Hematopoietic multipotent progenitor cell treated with erythropoietin and hydrocortisone succinate and interleukin-3 and kit ligand, for 8 days (in vitro differentiated cells): ENCODE measurements at regions not wholly inside any gene's neighbourhood (a gene's known extent, or its start where the extent isn't known, plus 50 kb on each side); places are given as distances from the start of the nearest gene placed in this dataset.

ENCODE experiments used
- DNase-seq: peaks from one replicate; pipeline ENCODE4 v3.0.0-alpha.2; 2015

GRCh38 chr21:17438635-17439034, 74.2 kb upstream of the CXADR start:
- DNase-seq: no peak

GRCh38 chr21:17440969-17441368, 71.9 kb upstream of the CXADR start:
- no peak for DNase-seq

- DNase-seq: no peak
Observed at GRCh38 chr21:17441370-17441769, 71.5 kb upstream of the CXADR start.

- no peak for DNase-seq
Observed at GRCh38 chr21:17442165-17442564, 70.7 kb upstream of the CXADR start.

- DNase-seq: no peak
Observed at GRCh38 chr21:17444828-17445227, 68.0 kb upstream of the CXADR start.

GRCh38 chr21:17446737-17447136, 66.1 kb upstream of the CXADR start:
- no peak for DNase-seq

- DNase-seq: peak; percentile 20
Observed at GRCh38 chr21:17449701-17450100, 63.1 kb upstream of the CXADR start.

GRCh38 chr21:17451364-17451891, 61.4 kb upstream of the CXADR start:
- no peak for DNase-seq

- DNase-seq: peak; percentile 90
Observed at GRCh38 chr21:17454315-17455027, 58.4 kb upstream of the CXADR start.

- no peak for DNase-seq
Observed at GRCh38 chr21:17455028-17455353, 57.9 kb upstream of the CXADR start.

- DNase-seq: no peak
Observed at GRCh38 chr21:17455451-17455850, 57.4 kb upstream of the CXADR start.

- DNase-seq: no peak
Observed at GRCh38 chr21:17458279-17458678, 54.6 kb upstream of the CXADR start.

GRCh38 chr21:17460094-17460493, 52.7 kb upstream of the CXADR start:
- DNase-seq: no peak

- DNase-seq: no peak
Observed at GRCh38 chr21:17461014-17461413, 51.8 kb upstream of the CXADR start.

- DNase-seq: no peak
Observed at GRCh38 chr21:17461582-17461981, 51.3 kb upstream of the CXADR start.

- DNase-seq: peak; percentile 62
Observed at GRCh38 chr21:17462276-17462981, 50.4 kb upstream of the CXADR start.
